ENCODE measurements at regions not wholly inside any gene's neighbourhood (a gene's known extent, or its start where the extent isn't known, plus 50 kb on each side); places are given as distances from the start of the nearest gene placed in this dataset.

GRCh38 chr4:89665662-89666061 lies 171.3 kb downstream of the SNCA start:
- no peak for DNase-seq (ENCODE audit: low read depth in 2 of 2)

GRCh38 chr4:89664521-89664920 lies 172.4 kb downstream of the SNCA start:
- DNase-seq (ENCODE audit: low read depth in 2 of 2): no peak

GRCh38 chr4:89661173-89661899 lies 175.6 kb downstream of the SNCA start:
- peak in 1 of 2 donors; percentile 42 for DNase-seq (ENCODE audit: low read depth in 2 of 2)

- DNase-seq (ENCODE audit: low read depth in 2 of 2): no peak
These were observed 176.4 kb downstream of the SNCA start for GRCh38 chr4:89660444-89661172.

- DNase-seq (ENCODE audit: low read depth in 2 of 2): no peak
These were observed 178.3 kb downstream of the SNCA start for GRCh38 chr4:89658701-89659024.

- DNase-seq (ENCODE audit: low read depth in 2 of 2): peak; percentile 64 to 70
These were observed 178.8 kb downstream of the SNCA start for GRCh38 chr4:89657931-89658700.

- peak; percentile 73 to 79 for DNase-seq (ENCODE audit: low read depth in 2 of 2)
These were observed 183.9 kb downstream of the SNCA start for GRCh38 chr4:89653012-89653411.

GRCh38 chr4:89645482-89645881 lies 191.5 kb downstream of the SNCA start:
- DNase-seq (ENCODE audit: low read depth in 2 of 2): no peak

- no peak for DNase-seq (ENCODE audit: low read depth in 2 of 2)
These were observed 195.6 kb downstream of the SNCA start for GRCh38 chr4:89641367-89641687.

- DNase-seq (ENCODE audit: low read depth in 2 of 2): peak in 1 of 2 donors; percentile 56
These were observed 196.2 kb downstream of the SNCA start for GRCh38 chr4:89640620-89641366.

GRCh38 chr4:89639395-89639794 lies 197.6 kb downstream of the SNCA start:
- DNase-seq (ENCODE audit: low read depth in 2 of 2): no peak

GRCh38 chr4:89625599-89626293 lies 211.2 kb downstream of the SNCA start:
- DNase-seq (ENCODE audit: low read depth in 2 of 2): no peak

GRCh38 chr4:89619206-89619962 lies 217.6 kb downstream of the SNCA start:
- no peak for DNase-seq (ENCODE audit: low read depth in 2 of 2)

GRCh38 chr4:89618151-89618550 lies 218.8 kb downstream of the SNCA start:
- no peak for DNase-seq (ENCODE audit: low read depth in 2 of 2)

- no peak for DNase-seq (ENCODE audit: low read depth in 2 of 2)
These were observed 219.6 kb downstream of the SNCA start for GRCh38 chr4:89617317-89617716.

- DNase-seq (ENCODE audit: low read depth in 2 of 2): no peak
These were observed 220.6 kb downstream of the SNCA start for GRCh38 chr4:89616382-89616781.

GRCh38 chr4:89615051-89615450 lies 221.9 kb downstream of the SNCA start:
- DNase-seq (ENCODE audit: low read depth in 2 of 2): no peak

- no peak for DNase-seq (ENCODE audit: low read depth in 2 of 2)
These were observed 222.8 kb downstream of the SNCA start for GRCh38 chr4:89614155-89614554.

GRCh38 chr4:89610236-89610635 lies 226.7 kb downstream of the SNCA start:
- DNase-seq (ENCODE audit: low read depth in 2 of 2): no peak

- no peak for DNase-seq (ENCODE audit: low read depth in 2 of 2)
These were observed 227.2 kb downstream of the SNCA start for GRCh38 chr4:89609756-89610155.

GRCh38 chr4:89604951-89605350 lies 232.0 kb downstream of the SNCA start:
- no peak for DNase-seq (ENCODE audit: low read depth in 2 of 2)

Measured in dermis microvascular lymphatic vessel endothelial cell (primary cell).